Prostate gland (tissue), 2 donors: ENCODE measurements at regions not wholly inside any gene's neighbourhood (a gene's known extent, or its start where the extent isn't known, plus 50 kb on each side); places are given as distances from the start of the nearest gene placed in this dataset.
"Not testable (repeated sequence)": the region's sequence is repeated elsewhere in the genome, so short reads cannot be mapped to it uniquely, and the experiment has no call there.

ENCODE experiments used
- POLR2A ChIP-seq: fragments of 450-650 bp; IDR thresholded peaks from one replicate; pipeline ENCODE4 v1.6.1; 2016; ENCODE audit warnings: antibody characterized with exemption, mild to moderate bottlenecking
- TF ChIP-seq, protein P1 (sequence below), 4 experiments: fragments of 200-600 bp in 2 of 4; fragments of 450-650 bp in 2 of 4; sonication (generic) in 2 of 4; IDR thresholded peaks; 1 replicate in 3 of 4; 2 replicates in 1 of 4; pipeline ENCODE4 v1.5.1; 2016 to 2019; ENCODE audit warnings: antibody characterized with exemption in 4 of 4, mild to moderate bottlenecking in 2 of 4, moderate library complexity in 2 of 4

- TF ChIP-seq, protein P1, sequence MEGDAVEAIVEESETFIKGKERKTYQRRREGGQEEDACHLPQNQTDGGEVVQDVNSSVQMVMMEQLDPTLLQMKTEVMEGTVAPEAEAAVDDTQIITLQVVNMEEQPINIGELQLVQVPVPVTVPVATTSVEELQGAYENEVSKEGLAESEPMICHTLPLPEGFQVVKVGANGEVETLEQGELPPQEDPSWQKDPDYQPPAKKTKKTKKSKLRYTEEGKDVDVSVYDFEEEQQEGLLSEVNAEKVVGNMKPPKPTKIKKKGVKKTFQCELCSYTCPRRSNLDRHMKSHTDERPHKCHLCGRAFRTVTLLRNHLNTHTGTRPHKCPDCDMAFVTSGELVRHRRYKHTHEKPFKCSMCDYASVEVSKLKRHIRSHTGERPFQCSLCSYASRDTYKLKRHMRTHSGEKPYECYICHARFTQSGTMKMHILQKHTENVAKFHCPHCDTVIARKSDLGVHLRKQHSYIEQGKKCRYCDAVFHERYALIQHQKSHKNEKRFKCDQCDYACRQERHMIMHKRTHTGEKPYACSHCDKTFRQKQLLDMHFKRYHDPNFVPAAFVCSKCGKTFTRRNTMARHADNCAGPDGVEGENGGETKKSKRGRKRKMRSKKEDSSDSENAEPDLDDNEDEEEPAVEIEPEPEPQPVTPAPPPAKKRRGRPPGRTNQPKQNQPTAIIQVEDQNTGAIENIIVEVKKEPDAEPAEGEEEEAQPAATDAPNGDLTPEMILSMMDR (IDR thresholded peaks at IDR 0.05): not testable (repeated sequence)
- not testable (repeated sequence) for TF ChIP-seq POLR2A
Measured at GRCh38 chr5:84863936-84864335, 479.3 kb upstream of the EDIL3 start.
